Testis (tissue), 2 donors: ENCODE measurements at regions not wholly inside any gene's neighbourhood (a gene's known extent, or its start where the extent isn't known, plus 50 kb on each side); places are given as distances from the start of the nearest gene placed in this dataset.

ENCODE experiments used
- POLR2A ChIP-seq: fragments of 450-650 bp; IDR thresholded peaks from one replicate; pipeline ENCODE4 v1.6.1; 2017; ENCODE audit warnings: antibody characterized with exemption, mild to moderate bottlenecking, moderate library complexity
- TF ChIP-seq, protein P1 (sequence below), 3 experiments: fragments of 450-650 bp in 2 of 3; fragments of 200-600 bp in 1 of 3; sonication (generic) in 1 of 3; IDR thresholded peaks; one replicate each; pipeline ENCODE4 v1.5.1; 2016 to 2019; ENCODE audit warnings: antibody characterized with exemption in 3 of 3, mild to moderate bottlenecking in 2 of 3, moderate library complexity in 1 of 3

- no peak for TF ChIP-seq POLR2A
- TF ChIP-seq, protein P1, sequence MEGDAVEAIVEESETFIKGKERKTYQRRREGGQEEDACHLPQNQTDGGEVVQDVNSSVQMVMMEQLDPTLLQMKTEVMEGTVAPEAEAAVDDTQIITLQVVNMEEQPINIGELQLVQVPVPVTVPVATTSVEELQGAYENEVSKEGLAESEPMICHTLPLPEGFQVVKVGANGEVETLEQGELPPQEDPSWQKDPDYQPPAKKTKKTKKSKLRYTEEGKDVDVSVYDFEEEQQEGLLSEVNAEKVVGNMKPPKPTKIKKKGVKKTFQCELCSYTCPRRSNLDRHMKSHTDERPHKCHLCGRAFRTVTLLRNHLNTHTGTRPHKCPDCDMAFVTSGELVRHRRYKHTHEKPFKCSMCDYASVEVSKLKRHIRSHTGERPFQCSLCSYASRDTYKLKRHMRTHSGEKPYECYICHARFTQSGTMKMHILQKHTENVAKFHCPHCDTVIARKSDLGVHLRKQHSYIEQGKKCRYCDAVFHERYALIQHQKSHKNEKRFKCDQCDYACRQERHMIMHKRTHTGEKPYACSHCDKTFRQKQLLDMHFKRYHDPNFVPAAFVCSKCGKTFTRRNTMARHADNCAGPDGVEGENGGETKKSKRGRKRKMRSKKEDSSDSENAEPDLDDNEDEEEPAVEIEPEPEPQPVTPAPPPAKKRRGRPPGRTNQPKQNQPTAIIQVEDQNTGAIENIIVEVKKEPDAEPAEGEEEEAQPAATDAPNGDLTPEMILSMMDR (IDR thresholded peaks at IDR 0.05): no peak
Measured at GRCh38 chr14:48725051-48725734, 861.0 kb downstream of the RPS29 start.
